PC-9 (cell line): ENCODE measurements at regions not wholly inside any gene's neighbourhood (a gene's known extent, or its start where the extent isn't known, plus 50 kb on each side); places are given as distances from the start of the nearest gene placed in this dataset.
A peak's percentile ranks its signal among the peaks of the same experiment; 100 is the strongest.

Source experiments
- BruUV-seq: library from RNA; stranded (reverse); fragments of 400-500 nt; replicated peaks from 2 replicates; lab custom pipeline; 2021; lab: Mats Ljungman, UMichigan
- CTCF ChIA-PET: fragments of 300-600 bp; sonication (Branson Sonifier 250); formaldehyde crosslinking; loops from one replicate; lab custom pipeline; 2022; ENCODE audit warnings: antibody characterized with exemption; lab: Charles Lee
- POLR2A ChIA-PET: fragments of 300-600 bp; sonication (Branson Sonifier 250); formaldehyde crosslinking; loops from one replicate; lab custom pipeline; 2022; ENCODE audit warnings: antibody characterized with exemption; ENCODE audit not compliant: unreplicated experiment; lab: Charles Lee
- DNase-seq, 2 experiments: peaks; one replicate each; pipeline versions ENCODE4 v3.0.0 to v3.0.0-alpha.2; 2015 to 2022; ENCODE audit warnings: mixed read lengths in 1 of 2
- H2AFZ ChIP-seq: fragments of 200-600 bp; sonication (generic); 2 replicates; pipeline ENCODE4 v1.8.1; 2017; ENCODE audit warnings: antibody characterized with exemption
- H3F3A ChIP-seq: fragments of 200-600 bp; sonication (generic); 2 replicates; pipeline ENCODE4 v1.8.1; 2017; ENCODE audit warnings: antibody characterized with exemption, mild to moderate bottlenecking, low read depth; ENCODE audit not compliant: insufficient read depth
- H3K27ac ChIP-seq: fragments of 200-600 bp; sonication (generic); 2 replicates; pipeline ENCODE4 v1.6.1; 2016; ENCODE audit warnings: mixed run types
- H3K27me3 ChIP-seq: fragments of 200-600 bp; sonication (generic); 2 replicates; pipeline ENCODE4 v1.6.1; 2016; ENCODE audit warnings: low read depth, mixed run types; ENCODE audit not compliant: insufficient read depth
- H3K36me3 ChIP-seq: fragments of 200-600 bp; sonication (generic); 2 replicates; pipeline ENCODE4 v1.6.1; 2016; ENCODE audit warnings: low read depth, mixed run types
- H3K4me1 ChIP-seq: fragments of 200-600 bp; sonication (generic); replicated peaks from 2 replicates; pipeline ENCODE4 v1.6.1; 2016; ENCODE audit warnings: mixed run types; ENCODE audit not compliant: insufficient read depth
- H3K4me2 ChIP-seq: fragments of 200-600 bp; sonication (generic); 2 replicates; pipeline ENCODE4 v1.6.1; 2017; ENCODE audit warnings: mixed run types
- H3K4me3 ChIP-seq: fragments of 200-600 bp; sonication (generic); 2 replicates; pipeline ENCODE4 v1.6.1; 2016; ENCODE audit warnings: mixed run types
- H3K79me2 ChIP-seq: fragments of 200-600 bp; sonication (generic); 2 replicates; pipeline ENCODE4 v1.6.1; 2017; ENCODE audit warnings: low read depth, mixed run types
- H3K9me2 ChIP-seq: fragments of 200-600 bp; sonication (generic); 2 replicates; pipeline ENCODE4 v1.8.1; 2017; ENCODE audit warnings: mild to moderate bottlenecking; ENCODE audit not compliant: insufficient read depth
- H3K9me3 ChIP-seq: fragments of 200-600 bp; sonication (generic); 2 replicates; pipeline ENCODE4 v1.8.1; 2016; ENCODE audit warnings: low read depth; ENCODE audit not compliant: insufficient read depth
- H4K20me1 ChIP-seq: fragments of 200-600 bp; sonication (generic); 2 replicates; pipeline ENCODE4 v1.8.1; 2017; ENCODE audit not compliant: insufficient read depth
- CTCF ChIP-seq: fragments of 200-600 bp; sonication (generic); conservative IDR thresholded peaks from 2 replicates; pipeline ENCODE4 v1.6.1; 2017; ENCODE audit warnings: mixed run types, antibody characterized with exemption, mild to moderate bottlenecking, moderate library complexity
- EZH2 ChIP-seq: fragments of 200-600 bp; sonication (generic); IDR thresholded peaks from 2 replicates; pipeline ENCODE4 v1.8.0; 2017; ENCODE audit warnings: antibody characterized with exemption, low read depth
- intact Hi-C: fragments of 100-400 bp; cut with micrococcal nuclease; formaldehyde crosslinking; loops from one replicate; pipeline ENCODE4 v1.10.0; 2022; ENCODE audit not compliant: unreplicated experiment

DNA sequence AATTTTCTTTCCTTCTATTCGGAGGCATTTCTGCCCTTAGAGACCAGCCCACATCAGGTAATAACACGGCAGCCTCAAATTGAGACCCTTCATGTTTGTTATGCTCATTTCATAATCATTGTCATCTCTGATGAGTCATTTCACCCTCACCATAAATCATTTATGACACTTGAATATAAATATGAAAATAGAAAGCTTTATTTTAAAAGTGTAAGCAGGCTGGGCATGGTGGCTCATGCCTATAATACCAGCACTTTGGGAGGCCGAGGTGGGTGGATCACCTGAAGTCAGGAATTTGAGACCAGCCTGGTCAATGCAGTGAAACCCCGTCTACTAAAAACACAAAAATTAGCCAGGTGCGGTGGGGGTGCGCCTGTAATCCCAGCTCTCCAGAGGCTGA, 57.4 kb upstream of the EGFR start:
- no peak for TF ChIP-seq EZH2
- TF ChIP-seq CTCF = no peak
- peaks cover 34% of the 10 kb centered on the region for H3K4me1 ChIP-seq
- peaks cover 22% of the 10 kb centered on the region for H3F3A ChIP-seq
- H3K4me2 ChIP-seq = peak overlapping the region; percentile 64
- H3K36me3 ChIP-seq = no peaks in the 10 kb centered on the region; the same call in 1 of the 2 replicates
- POLR2A ChIA-PET = interaction anchor here (0.5 to 1.2 kb wide), 8 partner anchors 15 to 171 kb away, joined by 4 to 23 read pairs (median 10); partner anchors contain the start of gene EGFR
- BruUV-seq = no TSS peak
- H2AFZ ChIP-seq = no peak overlapping the region
- DNase-seq = peak; percentile 88 to 98
- peak overlapping the region; percentile 12; the same call in 1 of the 2 replicates for H3K4me3 ChIP-seq
- intact Hi-C loops = loop anchor here (1.0 kb wide), 1 partner anchor 35 kb away; no protein-coding TSS in a partner anchor
- H3K79me2 ChIP-seq = no peaks in the 10 kb centered on the region
- H3K27ac ChIP-seq = peak overlapping the region; percentile 71
- H3K27me3 ChIP-seq = no peaks in the 10 kb centered on the region
- H4K20me1 ChIP-seq = no peaks in the 10 kb centered on the region
- CTCF ChIA-PET = interaction anchor here (0.6 to 1.1 kb wide), 3 partner anchors 24 to 195 kb away, joined by 3 to 11 read pairs (median 4); no protein-coding TSS in a partner anchor
- no peaks in the 10 kb centered on the region; the same call in 1 of the 2 replicates for H3K9me2 ChIP-seq
- H3K9me3 ChIP-seq = peaks cover 12% of the 10 kb centered on the region

- ChIA-PET POLR2A (no interaction called here), CTCF (no interaction called here)
- intact Hi-C loops = no loop called here
- H3K9me3 ChIP-seq = peaks cover 14% of the 10 kb centered on the region
- no peak overlapping the region for H3K4me3 ChIP-seq
- no peak for DNase-seq
- BruUV-seq = no TSS peak
- H2AFZ ChIP-seq = no peak overlapping the region
- no peaks in the 10 kb centered on the region for H3K27me3 ChIP-seq
- no peak overlapping the region for H3K4me2 ChIP-seq
- TF ChIP-seq CTCF (no peak), EZH2 (no peak)
- peaks cover 49% of the 10 kb centered on the region for H3K4me1 ChIP-seq
- H3K9me2 ChIP-seq = no peaks in the 10 kb centered on the region; the same call in 1 of the 2 replicates
- H3K27ac ChIP-seq = no peak overlapping the region
- H4K20me1 ChIP-seq = no peaks in the 10 kb centered on the region
- H3F3A ChIP-seq = peaks cover 37% of the 10 kb centered on the region
- H3K79me2 ChIP-seq = no peaks in the 10 kb centered on the region
- H3K36me3 ChIP-seq = peaks cover under 1% of the 10 kb centered on the region; the same call in 1 of the 2 replicates
Observed at GRCh38 chr7:54963155-54963554, 55.7 kb upstream of the EGFR start.

DNA sequence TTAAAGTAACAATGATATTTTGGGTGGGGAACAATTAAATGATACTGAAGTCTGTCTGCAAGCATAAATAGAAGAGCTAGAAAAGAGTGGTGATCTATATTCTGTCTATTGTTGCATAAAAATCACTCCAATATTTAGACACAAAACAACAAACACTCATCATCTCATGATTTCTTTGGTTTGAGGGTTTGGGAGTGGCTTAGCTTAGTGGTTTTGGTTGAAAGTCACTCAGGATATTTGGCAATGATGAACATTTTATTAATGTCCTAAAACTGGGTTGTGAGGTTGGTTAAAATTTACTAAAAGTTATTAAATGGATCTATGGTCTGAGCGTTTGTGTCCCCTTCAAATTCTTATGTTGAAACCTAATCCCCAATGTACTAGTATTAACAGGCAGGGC, 54.7 kb upstream of the EGFR start:
- intact Hi-C loops = no loop called here
- Histone ChIP-seq H3K9me2 (no peaks in the 10 kb centered on the region; the same call in 1 of the 2 replicates), H3K4me1 (peaks cover 59% of the 10 kb centered on the region), H3K36me3 (peaks cover 6% of the 10 kb centered on the region; the same call in 1 of the 2 replicates), H2AFZ (no peak overlapping the region), H3K27ac (no peak overlapping the region), H3K4me3 (no peak overlapping the region), H3F3A (peaks cover 44% of the 10 kb centered on the region), H4K20me1 (no peaks in the 10 kb centered on the region), H3K9me3 (peaks cover 23% of the 10 kb centered on the region), H3K27me3 (no peaks in the 10 kb centered on the region), H3K4me2 (no peak overlapping the region), H3K79me2 (no peaks in the 10 kb centered on the region)
- ChIA-PET POLR2A (no interaction called here), CTCF (interaction anchor here (0.6 kb wide), 1 partner anchor 82 kb away, joined by 4 read pairs; no protein-coding TSS in a partner anchor)
- DNase-seq = no peak
- BruUV-seq = no TSS peak
- TF ChIP-seq EZH2 (no peak), CTCF (no peak)
